Occipital lobe (tissue), 1 donor: ENCODE measurements at regions not wholly inside any gene's neighbourhood (a gene's known extent, or its start where the extent isn't known, plus 50 kb on each side); places are given as distances from the start of the nearest gene placed in this dataset.

Experiments
- DNase-seq: peaks from one replicate; lab custom pipeline; 2025; lab: John Stamatoyannopoulos, UW

DNA sequence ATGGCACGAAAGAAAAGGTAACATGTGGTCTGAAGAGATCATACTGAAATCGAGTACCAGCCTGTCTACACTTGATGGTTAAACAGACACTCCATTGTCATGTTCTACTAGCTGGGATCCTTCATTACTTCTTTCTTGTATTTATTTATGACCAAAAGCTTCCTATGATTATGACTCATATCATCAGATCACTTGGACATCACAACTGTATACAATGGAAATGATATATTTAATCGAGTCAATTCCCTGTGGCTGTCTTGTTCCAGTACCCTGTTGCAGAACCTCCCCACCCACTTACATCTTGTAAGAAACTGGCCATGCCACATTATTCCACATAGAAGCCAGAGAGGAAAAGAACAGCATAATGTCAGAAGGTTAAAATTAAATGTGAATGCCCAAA is 358.9 kb downstream of the ZEB2 start:
- no peak for DNase-seq

GRCh38 chr2:144159240-144159639 is 360.7 kb downstream of the ZEB2 start:
- no peak for DNase-seq

DNA sequence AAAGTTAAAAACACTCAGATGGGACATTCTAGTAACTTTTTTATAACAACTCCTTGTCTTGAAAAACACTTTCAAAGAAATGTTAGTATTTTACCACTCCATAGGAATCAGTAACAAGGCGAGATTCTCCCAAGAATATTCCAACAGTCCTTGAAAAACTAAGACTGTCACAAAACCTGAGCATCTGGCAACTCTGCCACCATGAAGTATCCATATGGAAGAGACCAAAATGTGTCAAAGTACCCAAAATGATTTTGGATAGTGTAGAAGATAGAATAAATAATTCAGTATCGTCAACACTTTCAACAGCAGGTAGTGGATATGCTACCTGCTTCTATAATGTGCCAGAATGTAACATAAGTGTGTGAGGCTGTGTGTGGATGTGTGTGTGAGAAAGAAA is 361.8 kb downstream of the ZEB2 start:
- no peak for DNase-seq

DNA sequence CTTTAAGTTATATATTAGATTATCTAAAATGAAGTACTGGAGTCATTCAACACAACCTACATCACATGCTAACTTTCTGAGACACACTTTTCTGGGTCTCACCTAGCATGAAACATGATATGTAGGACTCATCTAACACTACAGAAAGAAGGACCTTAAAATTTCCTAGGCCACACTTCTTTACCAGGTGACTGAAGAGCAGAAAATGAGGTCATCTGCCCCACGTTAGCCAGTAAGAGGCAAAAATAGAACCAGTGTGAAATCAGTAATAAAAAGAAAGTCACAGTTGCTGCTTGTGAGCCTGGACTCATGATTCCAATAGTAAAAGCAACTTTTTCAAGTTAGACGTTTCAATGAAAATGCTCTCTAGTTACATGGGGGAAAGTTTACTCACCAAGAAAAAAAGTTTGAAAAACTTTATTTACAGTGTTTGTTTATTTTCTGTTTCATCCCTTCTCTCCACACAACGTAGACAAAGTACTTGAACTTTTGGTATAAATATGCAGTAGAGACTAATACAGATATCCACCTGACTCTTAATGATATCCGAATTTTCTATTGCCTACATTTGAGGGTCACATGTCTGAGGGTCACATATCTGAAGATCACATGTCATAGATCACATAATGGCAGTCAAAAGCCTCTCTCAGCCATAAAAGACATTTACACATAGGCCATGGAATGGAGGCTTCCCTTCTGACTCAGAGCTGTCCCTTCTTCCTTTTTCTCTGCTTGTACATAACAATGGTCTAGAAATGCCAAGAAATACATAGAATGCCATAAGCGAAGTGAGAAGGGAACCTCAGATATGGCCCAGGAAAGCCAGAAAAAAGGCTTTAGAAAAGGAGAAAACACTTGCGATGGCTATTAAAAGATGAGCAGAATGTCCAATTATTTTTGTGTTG is 362.9 kb downstream of the ZEB2 start:
- no peak for DNase-seq

DNA sequence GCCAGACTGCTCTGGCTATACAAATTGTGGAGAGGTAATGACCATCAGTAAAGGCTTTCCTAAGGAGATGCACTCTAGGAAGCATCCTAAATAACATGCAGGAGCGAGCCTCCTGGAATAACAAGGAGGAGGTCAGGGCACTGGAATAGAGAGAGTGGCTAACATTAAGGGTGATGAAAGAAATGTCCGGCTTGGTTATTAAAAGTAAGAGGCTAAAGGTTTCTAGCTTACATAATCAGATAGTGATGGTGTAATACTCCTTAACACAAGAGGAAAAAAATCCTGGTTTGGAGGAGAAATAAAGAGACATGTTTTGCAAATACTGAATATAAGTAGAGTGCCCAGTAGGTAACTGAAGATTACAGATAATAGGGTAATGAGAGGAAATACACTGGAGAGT is 365.7 kb downstream of the ZEB2 start:
- no peak for DNase-seq

DNA sequence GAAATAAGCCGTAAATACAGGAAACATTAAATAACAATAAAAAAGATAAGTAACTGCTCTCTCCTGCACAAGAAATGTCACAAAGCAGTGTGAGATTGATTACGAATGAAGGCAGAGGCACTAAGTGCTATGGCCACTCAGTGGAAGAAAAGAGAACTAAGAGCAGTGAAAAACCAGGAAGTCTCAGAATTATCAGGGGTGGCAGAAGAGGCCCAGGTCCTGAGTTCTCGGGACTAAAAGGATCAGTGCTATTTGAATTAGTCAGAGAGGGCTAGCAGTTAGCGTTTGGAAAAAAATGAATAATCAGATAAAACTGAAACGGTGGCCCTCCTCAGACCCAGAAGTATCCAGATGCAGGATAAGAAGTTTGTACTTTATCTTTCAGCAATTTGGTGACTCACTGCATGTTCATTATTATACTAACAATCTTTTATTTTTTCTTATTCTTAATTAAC is 367.1 kb downstream of the ZEB2 start:
- no peak for DNase-seq

- no peak for DNase-seq
Measured at GRCh38 chr2:144151851-144152250, 368.1 kb downstream of the ZEB2 start.

GRCh38 chr2:144151405-144151804 is 368.5 kb downstream of the ZEB2 start:
- DNase-seq, result no peak

- no peak for DNase-seq
Measured at GRCh38 chr2:144147356-144147755, 372.6 kb downstream of the ZEB2 start.

DNA sequence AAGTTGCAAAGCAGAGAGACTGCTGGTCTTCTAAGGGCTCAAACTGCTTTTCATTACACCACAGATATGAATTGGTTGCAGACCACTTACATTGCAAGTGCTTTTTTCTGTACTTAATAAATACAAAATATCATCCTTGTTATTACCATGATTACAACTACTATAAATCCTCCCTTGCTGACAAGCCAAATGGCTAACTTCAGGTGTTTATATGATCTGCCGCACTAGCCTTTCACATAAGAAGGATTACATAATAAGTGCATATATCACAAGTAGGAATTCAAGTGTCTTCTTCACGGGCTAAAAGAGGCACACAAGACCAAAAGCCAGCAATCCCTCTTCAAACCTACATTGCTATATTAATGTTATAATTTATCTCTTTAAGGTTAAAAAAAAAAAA is 373.0 kb downstream of the ZEB2 start:
- no peak for DNase-seq

- no peak for DNase-seq
Measured at GRCh38 chr2:144146076-144146475, 373.8 kb downstream of the ZEB2 start.

- DNase-seq, result no peak
Measured at GRCh38 chr2:144143294-144144151, 376.4 kb downstream of the ZEB2 start.

DNA sequence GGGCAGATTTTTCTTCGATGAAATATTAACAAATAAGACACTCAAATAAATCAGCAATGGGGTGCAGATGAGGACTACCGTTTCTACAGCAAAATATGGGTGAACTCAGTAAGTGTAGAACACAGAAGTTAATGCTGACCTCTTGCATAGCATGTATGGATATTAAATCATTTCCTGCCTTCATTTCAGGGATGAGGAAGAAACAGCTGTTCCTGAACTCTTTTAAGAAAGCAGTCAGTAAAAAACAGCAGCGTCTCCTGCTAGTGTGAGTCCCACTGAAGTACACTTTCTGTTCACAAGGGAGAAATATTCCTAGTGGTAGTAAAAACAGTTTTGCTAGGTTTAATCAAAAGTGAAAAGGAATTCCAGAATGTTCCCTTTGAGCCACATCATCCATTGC is 379.0 kb downstream of the ZEB2 start:
- DNase-seq, result no peak

GRCh38 chr2:144137705-144138428 is 382.1 kb downstream of the ZEB2 start:
- DNase-seq, result no peak

DNA sequence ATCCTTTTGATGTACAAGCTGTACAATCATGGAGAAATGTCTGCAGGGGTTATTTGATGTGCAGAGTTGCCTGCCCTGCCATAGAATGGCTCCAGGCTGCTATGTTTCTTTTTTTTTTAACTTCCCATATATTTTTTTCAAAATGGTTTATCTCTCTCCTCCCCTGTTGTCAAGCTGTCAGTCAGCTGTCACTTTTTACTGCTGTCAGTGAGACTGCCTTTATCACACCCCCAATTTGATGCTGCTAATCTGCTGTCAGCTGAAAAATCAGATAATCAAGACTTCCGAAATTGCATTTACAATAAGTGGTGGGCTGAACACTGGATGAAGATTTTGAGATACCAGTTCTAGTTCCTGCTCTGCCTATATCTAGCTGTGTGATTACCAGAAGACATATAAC is 382.6 kb downstream of the ZEB2 start:
- DNase-seq, result no peak

GRCh38 chr2:144136297-144137010 is 383.5 kb downstream of the ZEB2 start:
- DNase-seq, result no peak

DNA sequence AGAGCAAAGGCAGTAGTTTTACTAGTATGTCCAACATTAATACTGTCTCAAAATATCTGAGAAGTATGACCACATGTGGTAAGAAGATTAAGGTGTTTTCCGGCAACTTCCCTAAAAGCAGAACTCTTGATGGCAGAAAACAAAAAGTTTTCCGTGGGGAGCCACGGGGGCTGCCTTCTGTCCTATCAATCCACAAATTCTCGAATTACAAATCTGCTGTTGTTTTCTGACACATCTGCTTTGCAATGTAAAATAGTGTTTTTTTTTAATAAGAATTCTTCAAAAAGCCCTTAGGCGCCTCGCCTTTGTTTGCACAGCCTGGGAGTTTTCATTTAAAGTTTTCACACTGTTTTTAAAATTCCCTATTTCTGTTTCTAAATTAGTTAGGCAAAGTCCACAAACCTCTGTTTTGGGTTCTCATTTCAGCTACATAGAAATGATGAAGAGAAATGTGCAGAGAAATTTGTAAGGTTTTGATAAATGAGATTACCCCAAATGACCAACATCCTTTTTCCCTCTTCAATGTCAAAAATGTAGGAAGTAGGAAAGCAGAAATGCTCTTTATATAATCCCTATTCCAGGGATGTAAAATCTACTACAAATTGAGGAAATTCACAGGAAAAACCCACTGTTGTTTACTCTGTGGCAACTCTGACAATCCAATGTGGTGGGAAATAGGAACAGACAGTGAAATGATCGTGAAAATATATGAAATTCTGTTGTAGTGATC is 385.8 kb downstream of the ZEB2 start:
- DNase-seq, result no peak

DNA sequence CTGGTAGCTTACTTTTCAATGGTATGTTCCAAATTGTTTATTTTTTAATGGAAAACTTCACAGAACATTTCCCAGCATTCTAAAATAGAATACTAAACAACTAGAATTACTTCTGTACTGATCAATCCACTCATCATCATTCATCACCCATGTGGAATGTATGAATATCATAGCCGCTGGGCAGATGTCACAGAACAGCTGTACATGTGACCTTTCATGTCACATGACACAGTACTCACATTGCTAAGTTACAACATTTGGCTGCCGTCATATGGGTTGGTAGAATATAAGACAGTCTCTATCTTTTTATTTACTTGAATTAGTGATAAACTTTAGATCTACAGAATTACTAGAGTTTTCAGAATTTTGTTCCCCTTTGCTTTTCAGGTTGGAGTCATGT is 387.6 kb downstream of the ZEB2 start:
- DNase-seq, result no peak

GRCh38 chr2:144131042-144131441 is 388.9 kb downstream of the ZEB2 start:
- DNase-seq, result no peak

- DNase-seq, result no peak
Measured at GRCh38 chr2:144130551-144130950, 389.4 kb downstream of the ZEB2 start.
